ENCODE measurements at regions not wholly inside any gene's neighbourhood (a gene's known extent, or its start where the extent isn't known, plus 50 kb on each side); places are given as distances from the start of the nearest gene placed in this dataset.
"Not testable (repeated sequence)": the region's sequence is repeated elsewhere in the genome, so short reads cannot be mapped to it uniquely, and the experiment has no call there.

GRCh38 chr3:70684701-70685100 is 372.3 kb upstream of the MDFIC2 start:
- Histone ChIP-seq H3K4me3 (no peak overlapping the region), H3K9me3 (no peaks in the 10 kb centered on the region), H3K4me1 (no peaks in the 10 kb centered on the region), H3K36me3 (no peaks in the 10 kb centered on the region), H3K27ac (no peak overlapping the region), H3K27me3 (no peaks in the 10 kb centered on the region)
- DNase-seq (no peak), ATAC-seq (ENCODE audit: low FRiP score in 2 of 2) (no peak)
- 84 to 95% methylated on average over 1 of the region's 1 CpG for WGBS, 2 donors
- TF ChIP-seq CTCF (IDR thresholded peaks at IDR 0.05) (no peak), POLR2A (IDR thresholded peaks at IDR 0.05) (no peak), POLR2AphosphoS5 (IDR thresholded peaks at IDR 0.05) (no peak), EP300 (IDR thresholded peaks at IDR 0.05) (no peak)

- WGBS, 2 donors = 82 to 98% methylated on average over 3 of the region's 3 CpGs
- not testable (repeated sequence) for H3K36me3 ChIP-seq; H3K4me1 ChIP-seq; DNase-seq; H3K9me3 ChIP-seq; H3K27ac ChIP-seq; H3K4me3 ChIP-seq; ATAC-seq (ENCODE audit: low FRiP score in 2 of 2); H3K27me3 ChIP-seq
These were observed 363.4 kb upstream of the MDFIC2 start for GRCh38 chr3:70675810-70676209.

- H3K4me1 ChIP-seq = no peaks in the 10 kb centered on the region
- no peak overlapping the region for H3K27ac ChIP-seq
- no peak for TF ChIP-seq EP300 (IDR thresholded peaks at IDR 0.05)
- TF ChIP-seq POLR2AphosphoS5 (IDR thresholded peaks at IDR 0.05) = no peak
- TF ChIP-seq CTCF (IDR thresholded peaks at IDR 0.05) = no peak
- TF ChIP-seq POLR2A (IDR thresholded peaks at IDR 0.05) = no peak
- DNase-seq (no peak), ATAC-seq (ENCODE audit: low FRiP score in 2 of 2) (no peak)
- no peaks in the 10 kb centered on the region for H3K9me3 ChIP-seq
- H3K36me3 ChIP-seq = no peaks in the 10 kb centered on the region
- no peaks in the 10 kb centered on the region for H3K27me3 ChIP-seq
- no peak overlapping the region for H3K4me3 ChIP-seq
- 84 to 90% methylated on average over 11 of the region's 11 CpGs for WGBS, 2 donors
These were observed 346.3 kb upstream of the MDFIC2 start for GRCh38 chr3:70658513-70659310.

GRCh38 chr3:70657454-70657853 is 345.0 kb upstream of the MDFIC2 start:
- TF ChIP-seq EP300 (IDR thresholded peaks at IDR 0.05) = no peak
- TF ChIP-seq POLR2AphosphoS5 (IDR thresholded peaks at IDR 0.05) = no peak
- TF ChIP-seq CTCF (IDR thresholded peaks at IDR 0.05) = no peak
- TF ChIP-seq POLR2A (IDR thresholded peaks at IDR 0.05) = no peak
- DNase-seq (no peak), ATAC-seq (ENCODE audit: low FRiP score in 2 of 2) (no peak)
- 81 to 87% methylated on average over 2 of the region's 2 CpGs for WGBS, 2 donors
- Histone ChIP-seq H3K4me1 (no peaks in the 10 kb centered on the region), H3K36me3 (no peaks in the 10 kb centered on the region), H3K9me3 (no peaks in the 10 kb centered on the region), H3K4me3 (no peak overlapping the region), H3K27ac (no peak overlapping the region), H3K27me3 (no peaks in the 10 kb centered on the region)

GRCh38 chr3:70647823-70648222 is 335.4 kb upstream of the MDFIC2 start:
- H3K27ac ChIP-seq = no peak overlapping the region
- DNase-seq (no peak), ATAC-seq (ENCODE audit: low FRiP score in 2 of 2) (no peak)
- H3K4me3 ChIP-seq = no peak overlapping the region
- H3K36me3 ChIP-seq = no peaks in the 10 kb centered on the region
- H3K27me3 ChIP-seq = no peaks in the 10 kb centered on the region
- WGBS, 2 donors = 69 to 91% methylated on average over 2 of the region's 2 CpGs
- H3K9me3 ChIP-seq = no peaks in the 10 kb centered on the region
- no peak for TF ChIP-seq EP300 (IDR thresholded peaks at IDR 0.05)
- no peak for TF ChIP-seq POLR2A (IDR thresholded peaks at IDR 0.05)
- TF ChIP-seq CTCF (IDR thresholded peaks at IDR 0.05) = no peak
- TF ChIP-seq POLR2AphosphoS5 (IDR thresholded peaks at IDR 0.05) = no peak
- H3K4me1 ChIP-seq = no peaks in the 10 kb centered on the region
